GM18499 (cell line): ENCODE measurements at regions not wholly inside any gene's neighbourhood (a gene's known extent, or its start where the extent isn't known, plus 50 kb on each side); places are given as distances from the start of the nearest gene placed in this dataset.
"Not testable (repeated sequence)": the region's sequence is repeated elsewhere in the genome, so short reads cannot be mapped to it uniquely, and the experiment has no call there.

ENCODE experiments used
- ATAC-seq: cut with Tn5 transposase; IDR thresholded peaks from one replicate; pipeline ENCODE4 v1.9.1; 2021; ENCODE audit warnings: moderate number of reproducible peaks; ENCODE audit not compliant: insufficient read depth, unreplicated experiment

- no peak for ATAC-seq
Measured at GRCh38 chr11:96506953-96507354, 117.1 kb downstream of the JRKL start.

DNA sequence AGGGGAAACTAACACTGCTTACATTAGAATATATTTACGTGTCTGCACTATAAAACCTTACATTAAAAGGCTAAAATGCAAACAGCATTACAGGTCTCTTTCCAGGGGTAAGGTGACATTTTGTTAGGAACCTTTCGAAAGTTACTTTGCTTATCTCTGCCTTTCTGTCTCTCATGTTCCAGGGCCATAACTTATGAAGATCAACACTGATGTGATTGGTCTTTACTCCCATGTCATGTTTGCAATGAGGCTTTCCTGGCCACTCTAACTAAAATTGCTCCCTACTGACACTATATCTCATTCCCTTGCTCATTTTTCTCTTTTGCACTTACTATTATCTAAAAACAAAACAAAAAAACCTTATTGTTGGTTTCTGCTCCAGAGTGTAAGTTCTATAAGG is 119.0 kb downstream of the JRKL start:
- ATAC-seq = no peak

GRCh38 chr11:96520939-96521338 is 131.1 kb downstream of the JRKL start:
- ATAC-seq = no peak

GRCh38 chr11:96523656-96524055 is 133.8 kb downstream of the JRKL start:
- no peak for ATAC-seq

- no peak for ATAC-seq
Measured at GRCh38 chr11:96524475-96524874, 134.7 kb downstream of the JRKL start.

DNA sequence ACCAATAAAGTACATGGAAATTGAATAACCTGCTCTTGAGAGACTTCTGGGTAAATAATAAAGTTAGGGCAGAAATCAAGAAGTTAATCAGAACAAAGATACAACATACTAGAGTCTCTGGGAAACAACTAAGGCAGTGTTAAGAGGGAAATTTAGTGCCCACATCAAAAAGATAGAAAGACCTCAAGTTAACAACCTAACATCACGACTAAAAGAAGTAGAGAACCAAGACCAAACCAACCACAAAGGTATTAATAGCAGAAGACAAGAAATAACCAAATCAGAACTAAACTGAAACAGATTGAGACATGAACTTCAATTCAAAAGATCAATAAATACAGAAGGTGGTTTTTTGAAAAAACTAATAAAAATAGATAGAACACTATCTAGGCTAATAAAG is 140.7 kb downstream of the JRKL start:
- no peak for ATAC-seq

DNA sequence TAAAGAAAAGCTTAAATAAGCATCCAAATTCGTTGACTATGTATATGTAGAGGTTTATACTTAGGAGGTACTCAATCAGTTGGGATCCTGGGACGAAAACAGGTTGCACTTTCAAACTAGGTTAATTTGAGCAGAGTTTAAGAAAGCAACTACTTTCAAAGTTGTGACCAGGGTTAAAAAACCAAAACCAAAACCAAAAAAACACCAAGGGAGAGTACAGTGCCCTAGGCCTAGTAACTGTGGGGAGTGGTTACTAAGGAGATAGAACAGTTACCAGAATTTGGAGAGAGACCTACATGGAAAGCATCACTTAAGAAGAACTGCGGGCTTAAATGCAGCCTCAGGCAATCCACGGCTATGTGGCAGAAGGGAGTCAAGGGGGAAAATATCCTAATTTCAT is 148.3 kb downstream of the JRKL start:
- ATAC-seq = no peak

DNA sequence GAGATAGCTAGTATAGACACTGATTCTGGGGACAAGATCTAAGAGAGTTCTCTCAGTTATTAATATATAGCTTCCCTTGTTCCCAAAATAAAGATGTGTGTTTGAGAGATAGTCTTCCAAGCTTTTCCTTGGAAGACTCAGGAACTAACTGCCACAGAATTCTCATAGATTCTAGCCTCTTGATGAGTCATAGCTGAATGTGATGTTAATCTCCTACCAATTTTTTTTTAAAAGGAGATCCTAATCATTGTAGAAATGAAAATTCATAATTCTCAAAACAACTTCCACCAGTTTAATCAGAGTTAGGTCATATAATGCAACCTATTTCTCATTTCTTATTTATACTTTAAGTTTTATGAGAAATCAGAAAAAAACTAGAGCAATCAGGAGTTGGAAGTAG is 148.8 kb downstream of the JRKL start:
- no peak for ATAC-seq

GRCh38 chr11:96540875-96541274 is 151.1 kb downstream of the JRKL start:
- no peak for ATAC-seq

GRCh38 chr11:96543177-96543576 is 153.4 kb downstream of the JRKL start:
- no peak for ATAC-seq

- ATAC-seq = not testable (repeated sequence)
Measured at GRCh38 chr11:96545192-96545591, 155.4 kb downstream of the JRKL start.

DNA sequence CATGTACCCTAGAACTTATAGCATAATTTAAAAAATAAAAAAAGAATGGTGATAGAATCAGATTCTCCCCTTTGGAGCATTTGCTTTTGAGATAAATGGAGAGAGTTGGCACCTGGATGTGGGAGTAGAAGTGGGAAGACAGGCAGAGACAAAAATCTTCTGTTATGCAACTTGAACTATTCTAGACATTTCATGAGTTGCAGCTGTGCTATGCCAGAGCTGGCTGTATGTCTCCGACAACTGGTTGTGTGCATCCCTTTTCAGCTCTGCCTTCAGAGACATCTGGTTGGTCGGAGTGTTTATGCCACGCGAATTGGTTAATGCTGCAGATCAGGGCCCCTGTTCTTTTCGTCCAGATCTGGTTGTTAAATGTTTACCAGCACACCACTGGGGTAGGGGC is 161.3 kb downstream of the JRKL start:
- ATAC-seq = no peak

DNA sequence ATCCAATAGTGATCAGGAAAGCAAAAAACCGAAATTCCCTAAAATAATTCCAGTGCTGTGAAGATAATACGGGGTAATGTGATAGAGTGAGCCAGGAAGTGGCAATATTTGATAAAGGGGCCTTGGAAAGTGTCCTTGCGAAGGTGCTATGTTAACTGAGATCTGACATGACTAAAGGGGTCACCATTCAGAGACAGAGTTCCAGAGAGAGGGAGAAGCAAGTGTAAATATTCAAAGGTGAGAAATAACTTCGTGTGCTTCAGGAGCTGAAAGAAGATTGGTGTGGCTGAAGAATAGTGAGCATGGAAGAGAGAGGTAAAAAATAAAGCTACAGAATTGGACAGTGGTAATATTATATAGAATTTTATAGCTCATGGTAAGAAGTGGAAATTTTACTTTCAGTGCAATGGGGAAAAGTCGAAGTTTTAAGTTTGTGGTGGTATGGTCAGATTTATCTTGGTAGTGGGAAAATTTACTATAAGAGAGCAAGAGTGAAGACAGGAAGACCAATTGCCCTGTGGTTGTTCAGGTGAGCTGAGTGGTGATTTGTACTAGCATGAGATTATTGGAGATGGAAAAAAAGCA is 164.5 kb downstream of the JRKL start:
- ATAC-seq = no peak

- ATAC-seq = not testable (repeated sequence)
Measured at GRCh38 chr11:96555826-96556225, 166.0 kb downstream of the JRKL start.

DNA sequence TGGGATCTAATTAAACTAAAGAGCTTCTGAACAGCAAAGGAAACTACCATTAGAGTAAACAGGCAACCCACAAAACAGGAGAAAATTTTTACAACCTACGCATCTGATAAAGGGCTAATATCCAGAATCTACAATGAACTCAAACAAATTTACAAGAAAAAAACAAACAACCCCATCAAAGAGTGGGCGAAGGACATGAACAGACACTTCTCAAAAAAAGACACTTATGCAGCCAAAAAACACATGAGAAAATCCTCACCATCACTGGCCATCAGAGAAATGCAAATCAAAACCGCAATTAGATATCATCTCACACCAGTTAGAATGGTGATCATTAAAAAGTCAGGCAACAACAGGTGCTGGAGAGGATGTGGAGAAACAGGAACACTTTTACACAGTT is 170.9 kb downstream of the JRKL start:
- not testable (repeated sequence) for ATAC-seq

GRCh38 chr11:96567176-96567575 is 177.4 kb downstream of the JRKL start:
- no peak for ATAC-seq

- no peak for ATAC-seq
Measured at GRCh38 chr11:96567667-96568066, 177.9 kb downstream of the JRKL start.

DNA sequence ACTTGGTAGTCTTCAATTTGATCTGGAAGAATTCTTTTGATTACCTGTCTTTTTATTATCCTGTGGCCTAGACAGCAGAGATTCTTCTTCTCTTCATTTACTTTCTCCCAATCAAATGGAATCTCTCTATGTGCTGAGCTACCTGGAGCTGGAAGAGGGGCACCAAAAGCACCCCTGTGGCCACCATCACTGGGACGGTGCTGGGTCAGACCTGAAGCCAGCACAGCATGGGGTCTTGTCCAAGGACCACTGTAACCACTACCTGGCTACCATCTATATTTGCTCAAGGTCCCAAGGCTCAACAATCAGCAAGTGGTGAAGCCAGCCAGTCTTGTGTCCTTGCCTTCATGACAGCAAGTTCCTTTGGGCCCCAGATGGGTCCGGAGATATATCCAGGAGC is 186.6 kb downstream of the JRKL start:
- ATAC-seq = no peak

DNA sequence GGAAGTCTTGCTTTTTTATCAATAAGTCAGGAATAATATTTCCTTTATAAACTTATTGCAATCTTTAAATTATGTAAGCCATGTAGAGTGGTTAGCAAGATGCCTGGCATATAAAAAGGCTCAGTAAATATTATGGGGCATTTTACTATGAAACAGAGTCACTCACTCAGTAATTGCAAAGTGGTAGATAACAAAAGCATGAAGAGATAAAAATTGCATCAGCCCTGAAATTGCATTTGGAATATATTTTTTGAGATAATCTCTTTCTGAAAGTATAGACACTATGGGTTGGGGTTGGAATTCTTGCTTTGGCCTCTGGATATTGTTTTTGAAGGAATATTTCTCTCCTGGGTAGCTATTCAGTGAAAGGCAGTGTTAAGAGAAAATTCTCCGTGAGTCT is 188.6 kb downstream of the JRKL start:
- ATAC-seq = no peak

DNA sequence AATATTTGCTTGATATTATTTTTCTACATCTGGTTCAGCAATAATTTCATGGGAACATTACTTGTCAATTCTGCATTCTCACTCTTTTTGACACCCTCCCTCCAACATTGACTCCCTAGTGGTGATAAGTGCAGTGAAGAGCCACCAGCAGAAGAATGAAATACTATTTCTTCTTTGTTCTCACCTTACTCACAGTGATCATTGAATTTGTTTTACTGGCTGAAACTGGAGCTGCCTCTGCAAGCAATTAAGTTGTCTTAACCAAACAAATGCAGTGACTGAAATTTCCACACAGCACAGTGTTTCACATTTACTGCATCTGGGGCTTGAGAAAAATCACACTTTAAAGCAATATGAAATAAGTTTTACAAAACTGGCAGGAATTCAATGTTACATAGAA is 189.8 kb downstream of the JRKL start:
- ATAC-seq = no peak

GRCh38 chr11:96580476-96581040 is 190.7 kb downstream of the JRKL start:
- no peak for ATAC-seq
